ENCODE measurements at regions not wholly inside any gene's neighbourhood (a gene's known extent, or its start where the extent isn't known, plus 50 kb on each side); places are given as distances from the start of the nearest gene placed in this dataset.

DNA sequence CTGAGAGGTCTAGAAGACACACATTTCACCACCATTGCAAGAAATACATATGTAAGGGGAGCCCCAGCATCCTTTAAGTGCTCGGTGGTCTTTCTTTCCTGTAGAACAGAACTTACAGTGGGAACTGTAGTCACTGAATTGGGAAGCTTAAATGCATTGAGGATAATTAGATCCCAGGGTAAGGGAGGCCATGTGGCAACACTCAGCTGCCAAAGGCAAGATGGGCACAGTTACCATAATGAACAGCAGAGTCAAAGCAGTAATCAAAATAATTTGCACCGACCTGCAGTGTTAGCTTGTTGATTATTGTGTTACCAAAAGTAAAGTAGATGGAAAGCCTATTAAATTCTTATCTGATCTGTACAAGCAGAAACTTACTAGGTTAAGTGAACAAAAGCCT is 291.2 kb upstream of the PCDH20 start:
- DNase-seq (ENCODE audit: extremely low spot score): no peak
- Histone ChIP-seq H3K9me3 (no peaks in the 10 kb centered on the region), H3K4me1 (no peaks in the 10 kb centered on the region), H3K27me3 (no peaks in the 10 kb centered on the region), H3K4me3 (no peak overlapping the region), H3K27ac (replicated peaks in 1 of 4) (no peak overlapping the region), H3K36me3 (no peaks in the 10 kb centered on the region)
- intact Hi-C loops (cut with DNase I): no loop called here
- no peak for TF ChIP-seq EP300 (IDR thresholded peaks at IDR 0.05)
- no peak for TF ChIP-seq POLR2A (IDR thresholded peaks at IDR 0.05; ENCODE audit: low read depth)
- TF ChIP-seq POLR2AphosphoS5 (IDR thresholded peaks at IDR 0.05): no peak
- no peak for TF ChIP-seq CTCF (IDR thresholded peaks at IDR 0.05)
- 92% methylated on average over 2 of the region's 2 CpGs for WGBS

DNA sequence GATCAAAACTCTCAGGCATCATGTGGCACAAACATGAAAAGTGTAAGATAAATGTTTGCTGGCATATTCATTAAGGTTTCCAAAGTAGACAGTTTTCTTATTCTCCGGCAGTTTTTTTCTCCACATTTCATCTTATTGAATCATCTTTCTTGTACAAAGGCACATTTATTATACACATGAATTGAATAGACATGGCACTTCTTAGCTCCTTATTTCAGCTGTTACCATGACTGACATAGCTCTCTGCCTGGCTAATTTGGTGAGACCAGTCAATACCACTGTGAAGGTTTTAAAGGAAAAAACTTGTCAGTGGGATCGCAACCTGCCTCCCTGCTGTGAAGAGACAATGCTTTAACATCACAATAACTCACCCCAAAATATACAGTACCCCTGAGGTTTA is 285.0 kb upstream of the PCDH20 start:
- no peaks in the 10 kb centered on the region for H3K9me3 ChIP-seq
- H3K27ac ChIP-seq (replicated peaks in 1 of 4): no peak overlapping the region
- DNase-seq (ENCODE audit: extremely low spot score): no peak
- TF ChIP-seq CTCF (IDR thresholded peaks at IDR 0.05) (no peak), POLR2A (IDR thresholded peaks at IDR 0.05; ENCODE audit: low read depth) (no peak), EP300 (IDR thresholded peaks at IDR 0.05) (no peak), POLR2AphosphoS5 (IDR thresholded peaks at IDR 0.05) (no peak)
- no peaks in the 10 kb centered on the region for H3K36me3 ChIP-seq
- 85% methylated on average over 2 of the region's 2 CpGs for WGBS
- intact Hi-C loops (cut with DNase I): no loop called here
- H3K4me1 ChIP-seq: no peaks in the 10 kb centered on the region
- no peaks in the 10 kb centered on the region for H3K27me3 ChIP-seq
- no peak overlapping the region for H3K4me3 ChIP-seq

DNA sequence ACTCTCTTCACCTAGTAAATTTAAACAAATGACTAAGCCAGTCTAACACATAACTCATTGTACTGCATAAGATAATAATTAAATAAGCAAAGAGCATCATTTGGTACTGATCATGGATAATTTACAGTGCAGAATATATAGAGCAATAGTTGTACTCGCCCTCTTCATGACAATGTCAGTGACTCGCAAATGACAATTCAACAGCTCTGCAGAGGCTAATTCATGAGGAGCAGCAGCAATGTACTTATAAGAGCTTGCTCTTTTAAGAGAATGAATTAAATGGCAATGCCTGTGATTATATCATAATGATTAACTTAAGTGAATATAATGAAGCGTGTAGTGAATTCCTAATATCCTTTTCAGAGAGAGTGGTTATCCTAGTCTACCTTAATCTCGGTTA is 284.5 kb upstream of the PCDH20 start:
- Histone ChIP-seq H3K4me3 (no peak overlapping the region), H3K36me3 (no peaks in the 10 kb centered on the region), H3K27ac (replicated peaks in 1 of 4) (no peak overlapping the region), H3K4me1 (no peaks in the 10 kb centered on the region), H3K27me3 (no peaks in the 10 kb centered on the region), H3K9me3 (no peaks in the 10 kb centered on the region)
- no peak for DNase-seq (ENCODE audit: extremely low spot score)
- intact Hi-C loops (cut with DNase I): no loop called here
- WGBS: 81% methylated on average over 4 of the region's 4 CpGs
- TF ChIP-seq CTCF (IDR thresholded peaks at IDR 0.05): no peak
- no peak for TF ChIP-seq POLR2A (IDR thresholded peaks at IDR 0.05; ENCODE audit: low read depth)
- TF ChIP-seq EP300 (IDR thresholded peaks at IDR 0.05): no peak
- TF ChIP-seq POLR2AphosphoS5 (IDR thresholded peaks at IDR 0.05): no peak

DNA sequence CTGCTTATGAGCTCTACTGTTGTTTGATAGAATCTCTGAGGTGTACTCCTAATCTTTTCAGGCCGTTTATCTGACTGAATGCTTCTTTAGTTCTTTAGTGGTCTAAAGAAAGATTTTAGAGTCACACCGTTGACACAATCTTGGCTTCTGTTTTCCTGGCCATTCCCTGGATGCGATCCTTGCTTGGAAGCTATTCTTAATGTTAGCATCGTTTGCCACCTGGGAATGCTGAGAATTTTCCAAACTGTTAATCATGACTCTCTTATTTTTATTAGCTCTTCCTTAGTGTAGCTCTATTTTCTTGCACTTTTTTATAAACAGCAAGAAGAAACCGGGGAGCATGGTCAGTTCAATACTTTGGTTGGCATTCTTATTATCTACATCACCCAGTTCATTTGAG is 281.0 kb upstream of the PCDH20 start:
- TF ChIP-seq EP300 (IDR thresholded peaks at IDR 0.05) (no peak), CTCF (IDR thresholded peaks at IDR 0.05) (no peak), POLR2A (IDR thresholded peaks at IDR 0.05; ENCODE audit: low read depth) (no peak), POLR2AphosphoS5 (IDR thresholded peaks at IDR 0.05) (no peak)
- no peaks in the 10 kb centered on the region for H3K36me3 ChIP-seq
- H3K27ac ChIP-seq (replicated peaks in 1 of 4): no peak overlapping the region
- H3K4me1 ChIP-seq: no peaks in the 10 kb centered on the region
- no peak for DNase-seq (ENCODE audit: extremely low spot score)
- no peaks in the 10 kb centered on the region for H3K27me3 ChIP-seq
- intact Hi-C loops (cut with DNase I): no loop called here
- H3K4me3 ChIP-seq: no peak overlapping the region
- H3K9me3 ChIP-seq: no peaks in the 10 kb centered on the region
- 36% methylated on average over 5 of the region's 5 CpGs for WGBS

DNA sequence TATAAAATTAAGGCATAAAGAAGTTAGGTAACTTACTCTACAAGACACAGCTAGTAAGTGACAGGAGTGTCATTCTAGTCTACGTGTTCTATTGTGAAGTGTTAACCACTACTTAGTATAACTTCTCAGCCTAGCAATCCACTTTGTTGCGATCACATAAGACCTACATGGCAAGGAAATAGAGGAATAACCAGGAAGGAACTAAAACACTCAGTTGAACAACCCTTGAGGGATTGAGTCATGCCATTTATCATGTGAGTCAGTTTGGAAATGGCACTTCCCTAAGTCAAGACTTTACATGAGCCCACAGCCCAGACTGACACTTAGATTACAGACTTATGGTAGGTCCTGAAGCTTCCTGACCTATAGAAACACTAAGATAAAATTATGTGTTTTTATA is 279.5 kb upstream of the PCDH20 start:
- TF ChIP-seq CTCF (IDR thresholded peaks at IDR 0.05) (no peak), EP300 (IDR thresholded peaks at IDR 0.05) (no peak), POLR2AphosphoS5 (IDR thresholded peaks at IDR 0.05) (no peak), POLR2A (IDR thresholded peaks at IDR 0.05; ENCODE audit: low read depth) (no peak)
- Histone ChIP-seq H3K4me3 (no peak overlapping the region), H3K36me3 (no peaks in the 10 kb centered on the region), H3K9me3 (no peaks in the 10 kb centered on the region), H3K4me1 (no peaks in the 10 kb centered on the region), H3K27me3 (no peaks in the 10 kb centered on the region), H3K27ac (replicated peaks in 1 of 4) (no peak overlapping the region)
- WGBS: 69% methylated on average over 2 of the region's 2 CpGs
- DNase-seq (ENCODE audit: extremely low spot score): no peak
- intact Hi-C loops (cut with DNase I): no loop called here

Measured in esophagus muscularis mucosa (tissue), 4 donors.